Ovary (tissue), 7 donors: ENCODE measurements at regions not wholly inside any gene's neighbourhood (a gene's known extent, or its start where the extent isn't known, plus 50 kb on each side); places are given as distances from the start of the nearest gene placed in this dataset.

ENCODE experiments used
- DNase-seq, 5 donors: peaks; one replicate each; pipeline ENCODE4 v3.0.0-alpha.2; 2019 to 2020
- H3K27ac ChIP-seq, 2 donors: fragments of 200-600 bp; one replicate each; pipeline versions ENCODE4 v1.5.1 to v1.8.0; 2019 to 2022
- H3K27me3 ChIP-seq: fragments of 200-600 bp; one replicate; pipeline ENCODE4 v1.8.0; 2022
- H3K36me3 ChIP-seq: fragments of 200-600 bp; sonication (generic); one replicate; pipeline ENCODE4 v1.5.1; 2019
- H3K4me1 ChIP-seq: one replicate; pipeline ENCODE4 v1.8.1; 2013; ENCODE audit warnings: mild to moderate bottlenecking, moderate library complexity; ENCODE audit not compliant: insufficient read depth
- H3K4me3 ChIP-seq: fragments of 200-600 bp; sonication (generic); one replicate; pipeline ENCODE4 v1.5.1; 2017
- H3K9me3 ChIP-seq, 2 donors: fragments of 200-600 bp in 1 of 2; sonication (generic) in 1 of 2; one replicate each; pipeline versions ENCODE4 v1.5.1 to v1.8.1; 2013 to 2019; ENCODE audit warnings: mild to moderate bottlenecking in 1 of 2, moderate library complexity in 1 of 2
- CTCF ChIP-seq, 3 donors: fragments of 450-650 bp in 2 of 3; fragments of 200-600 bp in 1 of 3; IDR thresholded peaks; one replicate each; pipeline versions ENCODE4 v1.5.1 to v1.8.0; 2016 to 2022; ENCODE audit warnings: antibody characterized with exemption in 3 of 3, mild to moderate bottlenecking in 1 of 3
- EP300 ChIP-seq: sonication (generic); formaldehyde crosslinking; IDR thresholded peaks from one replicate; pipeline ENCODE4 v1.6.1; 2017; ENCODE audit warnings: antibody characterized with exemption
- POLR2A ChIP-seq: fragments of 450-650 bp; IDR thresholded peaks from one replicate; pipeline ENCODE4 v1.6.1; 2017; ENCODE audit warnings: antibody characterized with exemption, mild to moderate bottlenecking, moderate library complexity
- WGBS, 3 donors: extraction: QIAGEN DNeasy Blood & Tissue Kit in 1 of 3; methylation state at CpG; one replicate each; pipeline versions ENCODE4 v1.1.5 to v1.1.7; 2013 to 2017; 5-methylcytosine and 5-hydroxymethylcytosine counted together
- intact Hi-C, 4 donors: fragments of 100-400 bp; cut with DNase I; formaldehyde crosslinking; loops; one replicate each; pipeline versions ENCODE4 v1.11.0 to v1.15.1; 2022 to 2023
- donor health status: DM: no; HTN: no; CAD: no; lungs with moderate emphysema.
- donor health status: DM: no; HTN: no; CAD: no.
- donor health status: Bipolar disorder and iron deficiency.
- donor health status: DM: no; HTN: no; CAD: no.
- donor health status: DM: yes; HTN: yes; CAD: no.

- Histone ChIP-seq H3K27ac (no peak overlapping the region), H3K9me3 (no peaks in the 10 kb centered on the region), H3K4me3 (no peak overlapping the region), H3K36me3 (no peaks in the 10 kb centered on the region), H3K4me1 (peaks cover 1% of the 10 kb centered on the region), H3K27me3 (no peaks in the 10 kb centered on the region)
- intact Hi-C loops: no loop called here
- no peak for TF ChIP-seq POLR2A
- no peak for TF ChIP-seq CTCF (IDR thresholded peaks at IDR 0.05)
- TF ChIP-seq EP300: no peak
- no peak for DNase-seq
- 57 to 70% (median 63%) methylated on average over 2 of the region's 2 CpGs for WGBS, 3 donors
Observed at GRCh38 chr5:89069591-89069990, 186.6 kb upstream of the MEF2C start.

- Histone ChIP-seq H3K4me1 (peaks cover 1% of the 10 kb centered on the region), H3K27ac (no peak overlapping the region), H3K9me3 (no peaks in the 10 kb centered on the region), H3K27me3 (no peaks in the 10 kb centered on the region), H3K36me3 (no peaks in the 10 kb centered on the region), H3K4me3 (no peak overlapping the region)
- no peak for TF ChIP-seq EP300
- TF ChIP-seq CTCF (IDR thresholded peaks at IDR 0.05): no peak
- no peak for TF ChIP-seq POLR2A
- intact Hi-C loops: no loop called here
- WGBS, 3 donors: 96 to 97% (median 97%) methylated on average over 3 of the region's 3 CpGs
- no peak for DNase-seq
Observed at GRCh38 chr5:89067362-89067761, 184.4 kb upstream of the MEF2C start.

- Histone ChIP-seq H3K36me3 (no peaks in the 10 kb centered on the region), H3K9me3 (no peaks in the 10 kb centered on the region), H3K27ac (no peak overlapping the region), H3K27me3 (no peaks in the 10 kb centered on the region), H3K4me3 (no peak overlapping the region), H3K4me1 (peaks cover 1% of the 10 kb centered on the region)
- no peak for TF ChIP-seq CTCF (IDR thresholded peaks at IDR 0.05)
- no peak for TF ChIP-seq EP300
- TF ChIP-seq POLR2A: no peak
- no peak for DNase-seq
- 83 to 91% (median 90%) methylated on average over 3 of the region's 3 CpGs for WGBS, 3 donors
- intact Hi-C loops: no loop called here
Observed at GRCh38 chr5:89065919-89066318, 182.9 kb upstream of the MEF2C start.

GRCh38 chr5:89064736-89065135, 181.8 kb upstream of the MEF2C start:
- Histone ChIP-seq H3K36me3 (no peaks in the 10 kb centered on the region), H3K4me1 (peaks cover 1% of the 10 kb centered on the region), H3K27me3 (no peaks in the 10 kb centered on the region), H3K27ac (no peak overlapping the region), H3K4me3 (no peak overlapping the region), H3K9me3 (no peaks in the 10 kb centered on the region)
- intact Hi-C loops: no loop called here
- 22 to 31% (median 23%) methylated on average over 4 of the region's 4 CpGs for WGBS, 3 donors
- peak in 3 of 5 donors; percentile 23 to 38 (median 35) for DNase-seq
- TF ChIP-seq EP300: no peak
- TF ChIP-seq CTCF (IDR thresholded peaks at IDR 0.05): no peak
- no peak for TF ChIP-seq POLR2A

GRCh38 chr5:89064054-89064453, 181.1 kb upstream of the MEF2C start:
- no peak for TF ChIP-seq POLR2A
- TF ChIP-seq CTCF (IDR thresholded peaks at IDR 0.05): no peak
- no peak for TF ChIP-seq EP300
- H3K27me3 ChIP-seq: no peaks in the 10 kb centered on the region
- H3K27ac ChIP-seq: no peak overlapping the region
- no peaks in the 10 kb centered on the region for H3K36me3 ChIP-seq
- no peak overlapping the region for H3K4me3 ChIP-seq
- intact Hi-C loops: no loop called here
- WGBS, 3 donors: 88 to 92% (median 89%) methylated on average over 1 of the region's 1 CpG
- no peak for DNase-seq
- H3K9me3 ChIP-seq: no peaks in the 10 kb centered on the region
- peaks cover 1% of the 10 kb centered on the region for H3K4me1 ChIP-seq
